H1 (cell line): ENCODE measurements at regions not wholly inside any gene's neighbourhood (a gene's known extent, or its start where the extent isn't known, plus 50 kb on each side); places are given as distances from the start of the nearest gene placed in this dataset.

Experiments used
- CTCF ChIA-PET: fragments of 300-600 bp; sonication (Branson Sonifier 250); formaldehyde crosslinking; loops from one replicate; lab custom pipeline; 2021; ENCODE audit not compliant: partially characterized antibody; lab: Charles Lee
- POLR2A ChIA-PET: fragments of 300-600 bp; sonication (Branson Sonifier 250); formaldehyde crosslinking; loops from one replicate; lab custom pipeline; 2021; ENCODE audit warnings: inconsistent platforms; ENCODE audit not compliant: partially characterized antibody; lab: Charles Lee
- DNase-seq, 2 experiments: peaks; one replicate each; pipeline versions ENCODE4 v3.0.0 to v3.0.0-alpha.2; 2010 to 2022; ENCODE audit warnings: low spot score in 2 of 2, low read depth in 1 of 2, mixed read lengths in 1 of 2
- FAIRE-seq: peaks from 2 replicates; lab custom pipeline; 2011; peaks lifted over from hg19 to GRCh38; lab: Jason Lieb, UNC
- H2AFZ ChIP-seq: 2 replicates; pipeline ENCODE4 v1.8.1; 2012; ENCODE audit warnings: low read length, inconsistent platforms
- H2AK5ac ChIP-seq: 2 replicates; pipeline ENCODE4 v1.6.1; 2013; ENCODE audit warnings: low read depth, low read length
- H2BK120ac ChIP-seq: replicated peaks from 2 replicates; pipeline ENCODE3; 2013; ENCODE audit warnings: low read depth, low read length, inconsistent platforms
- H2BK12ac ChIP-seq: 2 replicates; pipeline ENCODE4 v1.6.1; 2013; ENCODE audit warnings: low read depth, low read length
- H2BK15ac ChIP-seq: 2 replicates; pipeline ENCODE4 v1.6.1; 2013; ENCODE audit warnings: low read length
- H2BK20ac ChIP-seq: 2 replicates; pipeline ENCODE4 v1.6.1; 2013; ENCODE audit warnings: low read length
- H2BK5ac ChIP-seq: 2 replicates; pipeline ENCODE4 v1.6.1; 2013; ENCODE audit warnings: low read depth, low read length
- H3K14ac ChIP-seq: 2 replicates; pipeline ENCODE4 v1.6.1; 2013; ENCODE audit warnings: inconsistent platforms; ENCODE audit not compliant: insufficient read length
- H3K18ac ChIP-seq: 2 replicates; pipeline ENCODE4 v1.6.1; 2013; ENCODE audit warnings: low read length; ENCODE audit errors: extremely low read depth
- H3K23ac ChIP-seq: 2 replicates; pipeline ENCODE4 v1.6.1; 2013; ENCODE audit warnings: inconsistent platforms; ENCODE audit not compliant: insufficient read length
- H3K23me2 ChIP-seq: 2 replicates; pipeline ENCODE4 v1.6.1; 2013; ENCODE audit warnings: low read depth, low read length
- H3K27ac ChIP-seq: 2 replicates; pipeline ENCODE4 v1.6.1; 2011; ENCODE audit warnings: low read depth, low read length, inconsistent platforms
- H3K27me3 ChIP-seq, 4 experiments: replicated peaks in 1 of 4; 1 replicate in 1 of 4; 2 replicates in 3 of 4; pipeline versions ENCODE4 v1.6.1 to v1.8.1; 2011 to 2013; ENCODE audit warnings: low read length in 3 of 4, mild to moderate bottlenecking in 3 of 4, inconsistent platforms in 2 of 4, mixed read lengths in 2 of 4, moderate library complexity in 1 of 4; ENCODE audit not compliant: control insufficient read depth in 3 of 4, insufficient read depth in 3 of 4; ENCODE audit errors: extremely low read depth in 1 of 4
- H3K36me3 ChIP-seq, 4 experiments: 2 replicates each; pipeline versions ENCODE4 v1.6.1 to v1.8.1; 2011 to 2013; ENCODE audit warnings: mild to moderate bottlenecking in 4 of 4, low read length in 3 of 4, moderate library complexity in 2 of 4, control low read depth in 1 of 4, inconsistent platforms in 1 of 4; ENCODE audit not compliant: insufficient read depth in 4 of 4, control insufficient read depth in 2 of 4
- H3K4ac ChIP-seq: replicated peaks from 2 replicates; pipeline ENCODE3; 2013; ENCODE audit warnings: low read length, low read depth, mixed read lengths, inconsistent platforms; ENCODE audit not compliant: insufficient read length
- H3K4me1 ChIP-seq, 4 experiments: replicated peaks in 1 of 4; 1 replicate in 1 of 4; 2 replicates in 3 of 4; pipeline versions ENCODE4 v1.6.1 to v1.8.1; 2011 to 2013; ENCODE audit warnings: low read length in 3 of 4, inconsistent platforms in 2 of 4, mixed read lengths in 1 of 4; ENCODE audit not compliant: insufficient read depth in 4 of 4, control insufficient read depth in 3 of 4
- H3K4me2 ChIP-seq, 2 experiments: 2 replicates each; pipeline versions ENCODE4 v1.6.1 to v1.8.1; 2011 to 2013; ENCODE audit warnings: low read depth in 2 of 2, low read length in 2 of 2, control low read depth in 1 of 2, inconsistent platforms in 1 of 2, mild to moderate bottlenecking in 1 of 2; ENCODE audit not compliant: insufficient read depth in 1 of 2
- H3K4me3 ChIP-seq, 4 experiments: fragments of 200-600, 300-600 bp in 1 of 4; sonication (generic), shearing (Covaris generic), sonication (Bioruptor Twin) in 1 of 4; 2 replicates each; pipeline versions ENCODE4 v1.5.1 to v1.8.1; 2011 to 2016; ENCODE audit warnings: low read length in 4 of 4, low read depth in 3 of 4, control low read depth in 2 of 4, inconsistent platforms in 2 of 4, mild to moderate bottlenecking in 2 of 4, mixed read lengths in 1 of 4, moderate library complexity in 1 of 4; ENCODE audit not compliant: insufficient read depth in 2 of 4; ENCODE audit errors: extremely low read depth in 1 of 4
- H3K56ac ChIP-seq: replicated peaks from 2 replicates; pipeline ENCODE3; 2013; ENCODE audit warnings: low read depth, mild to moderate bottlenecking, mixed read lengths, low read length, inconsistent platforms; ENCODE audit not compliant: insufficient read length
- H3K79me1 ChIP-seq: 2 replicates; pipeline ENCODE4 v1.6.1; 2013; ENCODE audit warnings: low read depth, low read length, control low read depth
- H3K79me2 ChIP-seq, 2 experiments: 2 replicates each; pipeline versions ENCODE4 v1.6.1 to v1.8.1; 2012 to 2013; ENCODE audit warnings: low read length in 2 of 2, mild to moderate bottlenecking in 2 of 2, inconsistent platforms in 1 of 2; ENCODE audit not compliant: insufficient read depth in 2 of 2, control insufficient read depth in 1 of 2
- H3K9ac ChIP-seq, 4 experiments: replicated peaks in 1 of 4; 1 replicate in 1 of 4; 2 replicates in 3 of 4; pipeline versions ENCODE4 v1.6.1 to v1.8.1; 2011 to 2013; ENCODE audit warnings: low read depth in 3 of 4, low read length in 3 of 4, control low read depth in 2 of 4, mild to moderate bottlenecking in 2 of 4, moderate library complexity in 2 of 4, inconsistent platforms in 1 of 4; ENCODE audit errors: extremely low read depth in 1 of 4
- H3K9me3 ChIP-seq, 2 experiments: 2 replicates each; pipeline versions ENCODE4 v1.6.1 to v1.8.1; 2012 to 2013; ENCODE audit warnings: mild to moderate bottlenecking in 2 of 2, moderate library complexity in 2 of 2, control low read depth in 1 of 2, inconsistent platforms in 1 of 2, low read depth in 1 of 2, low read length in 1 of 2, mixed read lengths in 1 of 2; ENCODE audit not compliant: insufficient read depth in 2 of 2
- H4K20me1 ChIP-seq, 2 experiments: replicated peaks in 1 of 2; 2 replicates each; pipeline versions ENCODE3 to v1.8.1; 2011 to 2013; ENCODE audit warnings: inconsistent platforms in 2 of 2, low read length in 2 of 2, mild to moderate bottlenecking in 1 of 2; ENCODE audit not compliant: insufficient read depth in 2 of 2, control insufficient read depth in 1 of 2
- H4K5ac ChIP-seq: 2 replicates; pipeline ENCODE4 v1.6.1; 2013; ENCODE audit warnings: low read length, low read depth, mixed read lengths, inconsistent platforms; ENCODE audit not compliant: insufficient read length
- H4K8ac ChIP-seq: 2 replicates; pipeline ENCODE4 v1.8.0; 2013; ENCODE audit warnings: mild to moderate bottlenecking, moderate library complexity, low read length, inconsistent platforms; ENCODE audit not compliant: insufficient read depth; ENCODE audit errors: extremely low read depth
- H4K91ac ChIP-seq: replicated peaks from 2 replicates; pipeline ENCODE3; 2013; ENCODE audit warnings: low read length, mixed read lengths, inconsistent platforms; ENCODE audit not compliant: insufficient read length
- CHD1 ChIP-seq: IDR thresholded peaks from 2 replicates; pipeline ENCODE4 v1.6.1; 2012; ENCODE audit warnings: low read depth, low read length, improper control_type of control experiment
- KDM4A ChIP-seq: IDR thresholded peaks from one replicate; pipeline ENCODE4 v1.7.1; 2012; ENCODE audit warnings: low read depth, mild to moderate bottlenecking, moderate library complexity, low read length, inconsistent platforms; ENCODE audit not compliant: severe bottlenecking
- SAP30 ChIP-seq: fragments of 300-600 bp; sonication (generic); IDR thresholded peaks from 2 replicates; pipeline ENCODE4 v1.7.1; 2012; ENCODE audit warnings: low read length, moderate library complexity, mild to moderate bottlenecking, inconsistent platforms; ENCODE audit not compliant: insufficient read depth, insufficient replicate concordance
- ZNF274 ChIP-seq: IDR thresholded peaks from 2 replicates; pipeline ENCODE4 v1.7.0; 2012; ENCODE audit warnings: low read length, borderline replicate concordance; ENCODE audit errors: extremely low read depth
- WGBS, 2 experiments: shearing (Covaris generic) in 1 of 2; methylation state at CpG; one replicate each; pipeline versions ENCODE4 v1.1.6 to v1.1.7; 2013 to 2015; ENCODE audit warnings: low lambda C conversion rate in 2 of 2, mixed read lengths in 2 of 2, inconsistent platforms in 1 of 2, low coverage in 1 of 2, missing lambda C conversion rate in 1 of 2; ENCODE audit not compliant: insufficient replicate concordance in 2 of 2, insufficient coverage in 1 of 2, insufficient read length in 1 of 2; ENCODE audit errors: extremely low coverage in 1 of 2, missing lambda C conversion rate in 1 of 2; 5-methylcytosine and 5-hydroxymethylcytosine counted together

GRCh38 chr4:158341896-158342295 lies 131.6 kb downstream of the TMEM144 start:
- Histone ChIP-seq H2AFZ (no peak overlapping the region), H3K23me2 (no peaks in the 10 kb centered on the region), H2BK20ac (no peak overlapping the region), H3K9me3 (no peaks in the 10 kb centered on the region), H3K4me3 (no peak overlapping the region), H3K4me1 (no peaks in the 10 kb centered on the region), H2BK120ac (no peak overlapping the region), H3K4me2 (no peak overlapping the region), H2AK5ac (no peak overlapping the region), H3K9ac (no peak overlapping the region), H4K20me1 (no peaks in the 10 kb centered on the region), H4K5ac (no peak overlapping the region), H2BK12ac (no peak overlapping the region), H3K23ac (no peak overlapping the region), H3K18ac (no peak overlapping the region), H2BK15ac (no peak overlapping the region), H3K79me1 (no peaks in the 10 kb centered on the region), H3K27ac (no peak overlapping the region), H3K56ac (no peak overlapping the region), H3K14ac (no peak overlapping the region), H3K27me3 (no peaks in the 10 kb centered on the region), H3K79me2 (no peaks in the 10 kb centered on the region), H3K4ac (no peak overlapping the region), H4K91ac (no peak overlapping the region), H2BK5ac (no peak overlapping the region), H3K36me3 (no peaks in the 10 kb centered on the region), H4K8ac (no peak overlapping the region)
- DNase-seq (no peak), FAIRE-seq (no peak)
- TF ChIP-seq KDM4A (no peak), SAP30 (no peak), CHD1 (no peak), ZNF274 (no peak)
- 85% methylated on average over 1 of the region's 1 CpG; no CpG with 5 or more reads in 1 of the 2 experiments for WGBS, 2 experiments
- CTCF ChIA-PET = no interaction called here
- POLR2A ChIA-PET = no interaction called here
